Activated T-helper 2 cell treated with anti-CD3 and anti-CD28 coated beads, Interferon-gamma antibody, Interleukin-2, Interleukin-4, amounts not matched to agents 10 μg/mL and 5 μg/mL and 100 μg/mL, durations not matched to agents 14 hours and 24 hours and 36 hours (primary cell): ENCODE measurements at regions not wholly inside any gene's neighbourhood (a gene's known extent, or its start where the extent isn't known, plus 50 kb on each side); places are given as distances from the start of the nearest gene placed in this dataset.

Source experiments
- DNase-seq: peaks from one replicate; pipeline ENCODE4 v3.0.0; 2021; ENCODE audit warnings: low spot score
- H3K27ac Mint-ChIP-seq: one replicate; pipeline ENCODE4 v1.8.0; 2021; ENCODE audit warnings: mixed read lengths
- H3K27me3 Mint-ChIP-seq: one replicate; pipeline ENCODE4 v1.8.0; 2021; ENCODE audit warnings: low read depth, mixed read lengths
- H3K36me3 Mint-ChIP-seq: one replicate; pipeline ENCODE4 v1.8.0; 2021; ENCODE audit warnings: low read depth, mixed read lengths
- H3K4me1 Mint-ChIP-seq: one replicate; pipeline ENCODE4 v1.8.0; 2021; ENCODE audit warnings: low read depth, mixed read lengths
- H3K4me3 Mint-ChIP-seq: one replicate; pipeline ENCODE4 v1.8.0; 2021; ENCODE audit warnings: low read depth, mild to moderate bottlenecking, moderate library complexity, mixed read lengths
- H3K9me3 Mint-ChIP-seq: one replicate; pipeline ENCODE4 v1.8.0; 2021; ENCODE audit warnings: mixed read lengths
- intact Hi-C: fragments of 100-400 bp; cut with micrococcal nuclease; formaldehyde crosslinking; loops from one replicate; pipeline ENCODE4 v1.15.1; 2023

GRCh38 chr18:34457761-34458160 lies 233.0 kb upstream of the NOL4 start:
- DNase-seq: no peak
- Mint-ChIP-seq H3K36me3 (no peaks in the 10 kb centered on the region), H3K27ac (no peak overlapping the region), H3K4me3 (no peak overlapping the region), H3K9me3 (peaks cover 5% of the 10 kb centered on the region), H3K4me1 (no peaks in the 10 kb centered on the region), H3K27me3 (no peaks in the 10 kb centered on the region)
- intact Hi-C loops: no loop called here

GRCh38 chr18:34458410-34458977 lies 233.8 kb upstream of the NOL4 start:
- no peaks in the 10 kb centered on the region for H3K4me1 Mint-ChIP-seq
- no peaks in the 10 kb centered on the region for H3K27me3 Mint-ChIP-seq
- no peaks in the 10 kb centered on the region for H3K36me3 Mint-ChIP-seq
- intact Hi-C loops: no loop called here
- no peak overlapping the region for H3K4me3 Mint-ChIP-seq
- H3K27ac Mint-ChIP-seq: no peak overlapping the region
- no peak for DNase-seq
- H3K9me3 Mint-ChIP-seq: peaks cover 3% of the 10 kb centered on the region

- Mint-ChIP-seq H3K27ac (no peak overlapping the region), H3K4me1 (no peaks in the 10 kb centered on the region), H3K4me3 (no peak overlapping the region), H3K36me3 (no peaks in the 10 kb centered on the region), H3K27me3 (no peaks in the 10 kb centered on the region), H3K9me3 (peaks cover 6% of the 10 kb centered on the region)
- no peak for DNase-seq
- intact Hi-C loops: no loop called here
Measured at GRCh38 chr18:34461266-34461665, 236.6 kb upstream of the NOL4 start.

DNA sequence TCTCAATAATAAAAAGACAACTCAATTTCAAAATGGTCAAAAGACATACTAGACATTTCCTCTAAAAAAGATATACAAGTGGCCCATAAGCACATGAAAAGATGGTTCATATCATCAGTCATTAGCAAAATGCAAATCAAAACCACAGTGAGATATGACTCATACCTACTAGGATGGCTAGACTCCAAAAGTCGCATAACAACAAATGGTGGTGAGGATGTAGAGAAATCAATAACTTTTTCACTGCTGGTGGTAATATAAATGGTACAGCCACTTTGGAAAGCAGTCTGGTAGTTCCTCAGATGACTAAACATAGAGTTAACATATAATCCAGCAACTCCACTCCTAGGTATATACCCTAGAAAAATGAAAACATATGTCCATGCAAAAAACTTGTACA lies 242.3 kb upstream of the NOL4 start:
- Mint-ChIP-seq H3K4me1 (no peaks in the 10 kb centered on the region), H3K36me3 (no peaks in the 10 kb centered on the region), H3K4me3 (no peak overlapping the region), H3K9me3 (peaks cover 7% of the 10 kb centered on the region), H3K27me3 (no peaks in the 10 kb centered on the region), H3K27ac (no peak overlapping the region)
- no peak for DNase-seq
- intact Hi-C loops: no loop called here

- Mint-ChIP-seq H3K4me3 (no peak overlapping the region), H3K9me3 (no peaks in the 10 kb centered on the region), H3K27ac (no peak overlapping the region), H3K4me1 (no peaks in the 10 kb centered on the region), H3K27me3 (no peaks in the 10 kb centered on the region), H3K36me3 (no peaks in the 10 kb centered on the region)
- DNase-seq: no peak
- intact Hi-C loops: no loop called here
Measured at GRCh38 chr18:34480162-34480700, 229.9 kb upstream of the DTNA start.

- H3K4me3 Mint-ChIP-seq: no peak overlapping the region
- no peaks in the 10 kb centered on the region for H3K36me3 Mint-ChIP-seq
- H3K27ac Mint-ChIP-seq: no peak overlapping the region
- H3K4me1 Mint-ChIP-seq: no peaks in the 10 kb centered on the region
- intact Hi-C loops: no loop called here
- no peaks in the 10 kb centered on the region for H3K9me3 Mint-ChIP-seq
- no peaks in the 10 kb centered on the region for H3K27me3 Mint-ChIP-seq
- DNase-seq: no peak
Measured at GRCh38 chr18:34482204-34482603, 227.9 kb upstream of the DTNA start.

DNA sequence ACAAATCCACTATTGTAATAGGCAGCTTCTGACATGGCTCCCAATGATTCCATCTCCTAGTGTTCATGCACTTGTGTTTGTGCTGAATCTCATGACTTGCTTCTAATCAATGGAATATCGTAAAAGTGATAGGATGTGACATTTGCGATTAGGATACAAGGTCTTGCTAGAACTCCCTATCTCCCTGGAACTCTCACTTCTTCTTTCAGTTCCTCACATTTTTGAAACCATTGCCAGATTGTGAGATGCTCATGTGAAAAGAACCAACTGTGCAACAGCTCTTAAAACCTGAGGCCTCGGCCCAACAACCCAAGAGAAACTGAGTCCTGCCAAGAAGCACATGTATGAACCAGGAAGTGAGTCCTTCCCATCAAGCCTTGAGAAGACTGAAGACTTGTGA lies 226.9 kb upstream of the DTNA start:
- Mint-ChIP-seq H3K9me3 (no peaks in the 10 kb centered on the region), H3K4me1 (no peaks in the 10 kb centered on the region), H3K36me3 (no peaks in the 10 kb centered on the region), H3K4me3 (no peak overlapping the region), H3K27me3 (no peaks in the 10 kb centered on the region), H3K27ac (no peak overlapping the region)
- intact Hi-C loops: no loop called here
- no peak for DNase-seq

DNA sequence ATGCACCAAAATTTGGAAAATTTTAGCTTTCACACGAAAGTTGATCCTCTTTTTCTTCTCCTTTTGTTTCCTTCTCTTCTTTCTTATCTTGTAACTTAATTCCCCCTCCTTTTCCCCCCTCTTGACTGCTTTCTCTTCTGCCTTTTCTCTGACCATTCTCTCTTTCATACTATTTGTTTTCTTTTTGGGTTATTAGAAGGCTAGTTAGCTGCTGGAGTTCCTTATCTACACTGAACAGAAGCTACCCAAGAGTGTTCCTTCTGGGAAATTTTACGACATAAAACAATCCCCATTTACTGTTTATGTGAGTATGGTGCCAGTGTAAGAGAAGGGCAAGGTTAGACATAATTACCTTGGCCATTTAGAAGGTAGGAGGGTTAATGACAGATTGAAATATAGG lies 218.4 kb upstream of the DTNA start:
- Mint-ChIP-seq H3K9me3 (no peaks in the 10 kb centered on the region), H3K4me1 (peaks cover 3% of the 10 kb centered on the region), H3K27ac (no peak overlapping the region), H3K27me3 (peaks cover 36% of the 10 kb centered on the region), H3K4me3 (no peak overlapping the region), H3K36me3 (no peaks in the 10 kb centered on the region)
- no peak for DNase-seq
- intact Hi-C loops: no loop called here

- DNase-seq: no peak
- Mint-ChIP-seq H3K9me3 (no peaks in the 10 kb centered on the region), H3K27me3 (peaks cover 38% of the 10 kb centered on the region), H3K36me3 (no peaks in the 10 kb centered on the region), H3K4me1 (peaks cover 3% of the 10 kb centered on the region), H3K27ac (peak overlapping the region; percentile 52), H3K4me3 (peak overlapping the region; percentile 63)
- intact Hi-C loops: no loop called here
Measured at GRCh38 chr18:34492652-34493051, 217.4 kb upstream of the DTNA start.

GRCh38 chr18:34493099-34493544 lies 217.0 kb upstream of the DTNA start:
- Mint-ChIP-seq H3K4me1 (peaks cover 3% of the 10 kb centered on the region), H3K9me3 (no peaks in the 10 kb centered on the region), H3K36me3 (no peaks in the 10 kb centered on the region), H3K27me3 (peaks cover 38% of the 10 kb centered on the region), H3K4me3 (peak overlapping the region; percentile 63), H3K27ac (peak overlapping the region; percentile 52)
- DNase-seq: peak; percentile 9
- intact Hi-C loops: no loop called here

- Mint-ChIP-seq H3K27me3 (peaks cover 38% of the 10 kb centered on the region), H3K36me3 (no peaks in the 10 kb centered on the region), H3K4me3 (no peak overlapping the region), H3K4me1 (peaks cover 3% of the 10 kb centered on the region), H3K9me3 (no peaks in the 10 kb centered on the region), H3K27ac (no peak overlapping the region)
- no peak for DNase-seq
- intact Hi-C loops: no loop called here
Measured at GRCh38 chr18:34493566-34494358, 216.3 kb upstream of the DTNA start.

- Mint-ChIP-seq H3K27me3 (peaks cover 38% of the 10 kb centered on the region), H3K9me3 (no peaks in the 10 kb centered on the region), H3K27ac (no peak overlapping the region), H3K4me1 (peaks cover 3% of the 10 kb centered on the region), H3K4me3 (no peak overlapping the region), H3K36me3 (no peaks in the 10 kb centered on the region)
- intact Hi-C loops: no loop called here
- DNase-seq: no peak
Measured at GRCh38 chr18:34494359-34494696, 215.8 kb upstream of the DTNA start.

GRCh38 chr18:34495506-34495905 lies 214.6 kb upstream of the DTNA start:
- Mint-ChIP-seq H3K4me3 (no peak overlapping the region), H3K27me3 (peaks cover 38% of the 10 kb centered on the region), H3K27ac (no peak overlapping the region), H3K9me3 (no peaks in the 10 kb centered on the region), H3K36me3 (no peaks in the 10 kb centered on the region), H3K4me1 (peaks cover 3% of the 10 kb centered on the region)
- intact Hi-C loops: no loop called here
- no peak for DNase-seq
